Neural cell (in vitro differentiated cells): ENCODE measurements at regions not wholly inside any gene's neighbourhood (a gene's known extent, or its start where the extent isn't known, plus 50 kb on each side); places are given as distances from the start of the nearest gene placed in this dataset.
"Not testable (repeated sequence)": the region's sequence is repeated elsewhere in the genome, so short reads cannot be mapped to it uniquely, and the experiment has no call there.

ENCODE experiments used
- H2AFZ ChIP-seq: fragments of 200-600, 300-800 bp; sonication (generic), shearing (Covaris generic); 2 replicates; pipeline ENCODE4 v1.6.0; 2014; ENCODE audit warnings: low read depth, mild to moderate bottlenecking, antibody characterized with exemption, low read length, moderate library complexity
- H3F3A ChIP-seq: fragments of 200-600 bp; shearing (Covaris generic); 2 replicates; pipeline ENCODE4 v1.6.1; 2016; ENCODE audit warnings: mild to moderate bottlenecking, moderate library complexity, mixed read lengths, antibody characterized with exemption, low read length; ENCODE audit not compliant: insufficient read depth, poor library complexity, severe bottlenecking
- H3K27ac ChIP-seq: fragments of 200-600, 300-800 bp; sonication (generic), shearing (Covaris generic); 2 replicates; pipeline ENCODE4 v1.5.1; 2014; ENCODE audit warnings: mild to moderate bottlenecking, low read length, moderate library complexity
- H3K27me3 ChIP-seq: fragments of 300-800, 200-600 bp; sonication (generic), shearing (Covaris generic); 2 replicates; pipeline ENCODE4 v1.6.0; 2014; ENCODE audit warnings: mild to moderate bottlenecking, low read depth, low read length, moderate library complexity; ENCODE audit not compliant: insufficient read depth
- H3K36me3 ChIP-seq: fragments of 300-800, 200-600 bp; sonication (generic), shearing (Covaris generic); 2 replicates; pipeline ENCODE4 v1.5.1; 2014; ENCODE audit warnings: mild to moderate bottlenecking, antibody characterized with exemption, low read length, moderate library complexity; ENCODE audit not compliant: insufficient read depth
- H3K4me2 ChIP-seq: fragments of 300-800, 200-600 bp; sonication (generic), shearing (Covaris generic); 2 replicates; pipeline ENCODE4 v1.6.0; 2014; ENCODE audit warnings: mild to moderate bottlenecking, low read length
- H3K4me3 ChIP-seq: fragments of 300-800, 200-600 bp; sonication (generic), shearing (Covaris generic); 2 replicates; pipeline ENCODE4 v1.5.1; 2014; ENCODE audit warnings: mild to moderate bottlenecking, low read length, moderate library complexity
- H3K79me2 ChIP-seq: fragments of 200-600 bp; shearing (Covaris generic); replicated peaks from 2 replicates; pipeline ENCODE4 v1.6.0; 2014; ENCODE audit warnings: mild to moderate bottlenecking, low read length, moderate library complexity; ENCODE audit not compliant: insufficient read depth
- H3K9ac ChIP-seq: fragments of 300-800, 200-600 bp; sonication (generic), shearing (Covaris generic); 2 replicates; pipeline ENCODE4 v1.6.1; 2016; ENCODE audit warnings: mild to moderate bottlenecking, low read length, mixed read lengths
- H3K9me2 ChIP-seq: fragments of 200-600 bp; shearing (Covaris generic); 2 replicates; pipeline ENCODE4 v1.6.1; 2016; ENCODE audit warnings: mild to moderate bottlenecking, low read length, mixed read lengths; ENCODE audit not compliant: insufficient read depth
- H3K9me3 ChIP-seq: fragments of 200-600, 300-800 bp; sonication (generic), shearing (Covaris generic); 2 replicates; pipeline ENCODE4 v1.6.1; 2016; ENCODE audit warnings: mild to moderate bottlenecking, mixed run types, low read length, moderate library complexity, mixed read lengths
- H4K20me1 ChIP-seq: fragments of 200-600 bp; shearing (Covaris generic); 2 replicates; pipeline ENCODE4 v1.6.1; 2016; ENCODE audit warnings: mild to moderate bottlenecking, mixed run types; ENCODE audit not compliant: insufficient read depth
- EP300 ChIP-seq: fragments of 450-650 bp; conservative IDR thresholded peaks from 2 replicates; pipeline ENCODE4 v1.6.1; 2014; ENCODE audit warnings: antibody characterized with exemption, mild to moderate bottlenecking, moderate library complexity; ENCODE audit not compliant: poor library complexity, severe bottlenecking
- EZH2 ChIP-seq: fragments of 200-600, 300-800 bp; shearing (Covaris generic), sonication (generic); IDR thresholded peaks from 2 replicates; pipeline ENCODE4 v1.6.1; 2014; ENCODE audit warnings: antibody characterized with exemption, low read length, borderline replicate concordance, mild to moderate bottlenecking; ENCODE audit not compliant: insufficient read depth, poor library complexity, severe bottlenecking
- MXI1 ChIP-seq: fragments of 450-650 bp; conservative IDR thresholded peaks from 2 replicates; pipeline ENCODE4 v1.6.1; 2014; ENCODE audit warnings: antibody characterized with exemption, mild to moderate bottlenecking; ENCODE audit not compliant: poor library complexity, severe bottlenecking
- POLR2AphosphoS5 ChIP-seq: IDR thresholded peaks from 2 replicates; pipeline ENCODE4 v1.6.1; 2012
- RAD21 ChIP-seq: fragments of 450-650 bp; conservative IDR thresholded peaks from 2 replicates; pipeline ENCODE4 v1.6.1; 2014; ENCODE audit warnings: antibody characterized with exemption, mild to moderate bottlenecking, moderate library complexity
- SMC3 ChIP-seq: fragments of 450-650 bp; conservative IDR thresholded peaks from 2 replicates; pipeline ENCODE4 v1.6.1; 2014; ENCODE audit warnings: antibody characterized with exemption, mild to moderate bottlenecking, moderate library complexity; ENCODE audit not compliant: poor library complexity
- TAF1 ChIP-seq: IDR thresholded peaks from 2 replicates; pipeline ENCODE4 v1.6.1; 2012; ENCODE audit warnings: low read depth
- TF ChIP-seq, protein P1 (sequence below): fragments of 450-650 bp; IDR thresholded peaks from 2 replicates; pipeline ENCODE4 v1.5.1; 2014; ENCODE audit warnings: antibody characterized with exemption, mild to moderate bottlenecking, moderate library complexity; ENCODE audit not compliant: poor library complexity, severe bottlenecking
- TF ChIP-seq, protein P2 (sequence below): IDR thresholded peaks from 2 replicates; pipeline ENCODE4 v1.6.1; 2012; ENCODE audit warnings: borderline replicate concordance

DNA sequence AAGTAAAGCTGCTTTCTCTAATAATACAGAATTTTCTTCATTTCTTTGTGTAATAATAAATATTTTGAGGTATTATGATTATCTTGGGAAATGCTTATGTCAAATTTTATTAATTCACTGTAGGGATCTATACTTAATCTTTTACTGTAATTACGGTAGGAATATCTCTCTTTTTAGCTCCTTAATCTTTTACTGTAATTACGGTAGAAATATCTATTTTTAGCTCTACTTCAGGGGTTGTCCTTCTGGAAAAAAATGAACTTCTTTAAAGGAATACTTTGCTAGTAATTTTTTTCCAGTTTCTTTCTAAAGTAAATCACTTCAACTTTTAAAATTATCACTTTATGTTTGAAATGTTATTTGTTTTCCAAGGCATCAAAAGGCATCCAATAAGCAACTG, 2229.4 kb upstream of the AGA start:
- no peaks in the 10 kb centered on the region for H3K79me2 ChIP-seq
- no peaks in the 10 kb centered on the region for H3K27me3 ChIP-seq
- no peak overlapping the region for H3K4me3 ChIP-seq
- TF ChIP-seq EZH2 (no peak), MXI1 (no peak), RAD21 (no peak), POLR2AphosphoS5 (no peak), EP300 (no peak), TAF1 (no peak), SMC3 (no peak)
- TF ChIP-seq, protein P1, sequence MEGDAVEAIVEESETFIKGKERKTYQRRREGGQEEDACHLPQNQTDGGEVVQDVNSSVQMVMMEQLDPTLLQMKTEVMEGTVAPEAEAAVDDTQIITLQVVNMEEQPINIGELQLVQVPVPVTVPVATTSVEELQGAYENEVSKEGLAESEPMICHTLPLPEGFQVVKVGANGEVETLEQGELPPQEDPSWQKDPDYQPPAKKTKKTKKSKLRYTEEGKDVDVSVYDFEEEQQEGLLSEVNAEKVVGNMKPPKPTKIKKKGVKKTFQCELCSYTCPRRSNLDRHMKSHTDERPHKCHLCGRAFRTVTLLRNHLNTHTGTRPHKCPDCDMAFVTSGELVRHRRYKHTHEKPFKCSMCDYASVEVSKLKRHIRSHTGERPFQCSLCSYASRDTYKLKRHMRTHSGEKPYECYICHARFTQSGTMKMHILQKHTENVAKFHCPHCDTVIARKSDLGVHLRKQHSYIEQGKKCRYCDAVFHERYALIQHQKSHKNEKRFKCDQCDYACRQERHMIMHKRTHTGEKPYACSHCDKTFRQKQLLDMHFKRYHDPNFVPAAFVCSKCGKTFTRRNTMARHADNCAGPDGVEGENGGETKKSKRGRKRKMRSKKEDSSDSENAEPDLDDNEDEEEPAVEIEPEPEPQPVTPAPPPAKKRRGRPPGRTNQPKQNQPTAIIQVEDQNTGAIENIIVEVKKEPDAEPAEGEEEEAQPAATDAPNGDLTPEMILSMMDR: no peak
- TF ChIP-seq, protein P2, sequence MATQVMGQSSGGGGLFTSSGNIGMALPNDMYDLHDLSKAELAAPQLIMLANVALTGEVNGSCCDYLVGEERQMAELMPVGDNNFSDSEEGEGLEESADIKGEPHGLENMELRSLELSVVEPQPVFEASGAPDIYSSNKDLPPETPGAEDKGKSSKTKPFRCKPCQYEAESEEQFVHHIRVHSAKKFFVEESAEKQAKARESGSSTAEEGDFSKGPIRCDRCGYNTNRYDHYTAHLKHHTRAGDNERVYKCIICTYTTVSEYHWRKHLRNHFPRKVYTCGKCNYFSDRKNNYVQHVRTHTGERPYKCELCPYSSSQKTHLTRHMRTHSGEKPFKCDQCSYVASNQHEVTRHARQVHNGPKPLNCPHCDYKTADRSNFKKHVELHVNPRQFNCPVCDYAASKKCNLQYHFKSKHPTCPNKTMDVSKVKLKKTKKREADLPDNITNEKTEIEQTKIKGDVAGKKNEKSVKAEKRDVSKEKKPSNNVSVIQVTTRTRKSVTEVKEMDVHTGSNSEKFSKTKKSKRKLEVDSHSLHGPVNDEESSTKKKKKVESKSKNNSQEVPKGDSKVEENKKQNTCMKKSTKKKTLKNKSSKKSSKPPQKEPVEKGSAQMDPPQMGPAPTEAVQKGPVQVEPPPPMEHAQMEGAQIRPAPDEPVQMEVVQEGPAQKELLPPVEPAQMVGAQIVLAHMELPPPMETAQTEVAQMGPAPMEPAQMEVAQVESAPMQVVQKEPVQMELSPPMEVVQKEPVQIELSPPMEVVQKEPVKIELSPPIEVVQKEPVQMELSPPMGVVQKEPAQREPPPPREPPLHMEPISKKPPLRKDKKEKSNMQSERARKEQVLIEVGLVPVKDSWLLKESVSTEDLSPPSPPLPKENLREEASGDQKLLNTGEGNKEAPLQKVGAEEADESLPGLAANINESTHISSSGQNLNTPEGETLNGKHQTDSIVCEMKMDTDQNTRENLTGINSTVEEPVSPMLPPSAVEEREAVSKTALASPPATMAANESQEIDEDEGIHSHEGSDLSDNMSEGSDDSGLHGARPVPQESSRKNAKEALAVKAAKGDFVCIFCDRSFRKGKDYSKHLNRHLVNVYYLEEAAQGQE: no peak
- H3K27ac ChIP-seq: no peak overlapping the region
- no peak overlapping the region for H3K9ac ChIP-seq
- H3F3A ChIP-seq: no peaks in the 10 kb centered on the region
- no peak overlapping the region for H2AFZ ChIP-seq
- no peaks in the 10 kb centered on the region for H3K36me3 ChIP-seq
- H3K9me3 ChIP-seq: no peaks in the 10 kb centered on the region
- H4K20me1 ChIP-seq: no peaks in the 10 kb centered on the region
- no peaks in the 10 kb centered on the region for H3K9me2 ChIP-seq
- no peak overlapping the region for H3K4me2 ChIP-seq

DNA sequence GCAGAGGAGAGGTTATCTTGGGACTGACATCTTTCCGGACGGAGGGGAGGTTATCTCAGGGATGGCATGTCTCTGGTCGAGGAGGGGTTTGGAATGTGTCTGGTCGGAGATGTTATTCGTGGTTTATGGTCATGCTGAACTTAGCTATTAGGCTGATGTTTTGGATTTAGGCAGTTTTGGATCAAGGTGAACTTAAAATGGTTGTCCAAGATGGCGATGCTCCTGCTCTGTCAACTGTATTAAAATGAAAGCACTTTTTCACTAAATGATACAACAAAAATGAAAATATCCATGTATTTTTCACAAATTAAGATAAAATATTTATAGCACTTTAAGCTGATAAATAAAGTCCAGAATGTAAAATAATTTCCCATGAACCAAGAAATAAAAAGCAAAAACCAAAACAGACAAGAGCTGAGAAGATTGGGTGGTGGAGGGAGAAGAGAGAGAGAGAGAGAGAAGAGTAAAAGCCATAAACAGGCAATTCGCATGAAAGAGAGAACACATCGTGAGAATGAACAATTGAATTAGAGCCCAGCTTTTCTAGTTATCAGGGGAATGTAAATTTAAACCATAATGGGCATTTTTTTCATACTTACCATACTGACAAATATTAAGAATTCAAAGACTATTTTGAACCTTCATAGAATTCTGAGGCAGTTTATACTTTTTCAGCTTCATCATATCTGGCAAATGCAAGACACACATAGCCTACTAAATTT, 2236.0 kb upstream of the AGA start:
- H3K36me3 ChIP-seq: no peaks in the 10 kb centered on the region
- no peaks in the 10 kb centered on the region for H3F3A ChIP-seq
- TF ChIP-seq EP300 (no peak), TAF1 (no peak), RAD21 (no peak), POLR2AphosphoS5 (no peak), SMC3 (no peak), EZH2 (no peak), MXI1 (no peak)
- TF ChIP-seq, protein P2: no peak
- TF ChIP-seq, protein P1: no peak

DNA sequence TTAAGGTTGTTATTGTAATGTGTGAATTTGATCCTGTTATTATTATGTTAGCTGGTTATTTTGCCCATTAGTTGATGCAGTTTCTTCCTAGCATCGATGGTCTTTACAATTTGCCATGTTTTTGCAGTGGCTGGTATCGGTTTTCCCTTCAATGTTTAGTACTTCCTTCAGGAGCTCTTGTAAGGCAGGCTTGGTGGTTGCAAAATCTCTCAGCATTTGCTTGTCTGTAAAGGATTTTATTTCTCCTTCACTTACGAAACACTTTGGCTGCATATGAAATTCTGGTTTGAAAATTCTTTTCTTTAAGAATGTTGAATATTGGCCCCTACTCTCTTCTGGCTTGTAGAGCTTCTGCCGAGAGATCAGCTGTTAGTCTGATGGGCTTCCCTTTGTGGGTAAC, 2241.4 kb upstream of the AGA start:
- not testable (repeated sequence) for H3K27ac ChIP-seq, H3K79me2 ChIP-seq, H2AFZ ChIP-seq, H3K4me2 ChIP-seq, H3K9me3 ChIP-seq, H3F3A ChIP-seq, H3K9ac ChIP-seq, H3K9me2 ChIP-seq, H3K27me3 ChIP-seq, H3K4me3 ChIP-seq, H4K20me1 ChIP-seq, H3K36me3 ChIP-seq

More for the DNA sequence above, 2236.0 kb upstream of the AGA start:
- Histone ChIP-seq H3K79me2 (no peaks in the 10 kb centered on the region), H3K4me3 (no peak overlapping the region), H3K9ac (no peak overlapping the region), H3K9me2 (no peaks in the 10 kb centered on the region), H4K20me1 (no peaks in the 10 kb centered on the region), H3K27me3 (no peaks in the 10 kb centered on the region), H3K27ac (no peak overlapping the region), H3K4me2 (no peak overlapping the region), H2AFZ (no peak overlapping the region), H3K9me3 (no peaks in the 10 kb centered on the region)
